SU-DHL-6 (cell line): ENCODE measurements at regions not wholly inside any gene's neighbourhood (a gene's known extent, or its start where the extent isn't known, plus 50 kb on each side); places are given as distances from the start of the nearest gene placed in this dataset.
A peak's percentile ranks its signal among the peaks of the same experiment; 100 is the strongest.

Source experiments
- H2AFZ ChIP-seq: fragments of 200-600 bp; sonication (generic); 2 replicates; pipeline ENCODE4 v1.6.1; 2014; ENCODE audit warnings: low read depth, mild to moderate bottlenecking, moderate library complexity, mixed read lengths, antibody characterized with exemption, low read length; ENCODE audit not compliant: severe bottlenecking
- H3F3A ChIP-seq: fragments of 200-600 bp; shearing (Covaris generic); 2 replicates; pipeline ENCODE4 v1.6.0; 2016; ENCODE audit warnings: antibody characterized with exemption, mild to moderate bottlenecking; ENCODE audit not compliant: insufficient read depth
- H3K27ac ChIP-seq: fragments of 200-600 bp; sonication (generic); 2 replicates; pipeline ENCODE4 v1.5.1; 2016; ENCODE audit warnings: low read depth, mild to moderate bottlenecking, low read length, moderate library complexity, mixed read lengths
- H3K27me3 ChIP-seq: fragments of 200-600 bp; sonication (generic), shearing (Covaris generic); 2 replicates; pipeline ENCODE4 v1.6.0; 2014; ENCODE audit warnings: mild to moderate bottlenecking, low read length
- H3K36me3 ChIP-seq: fragments of 200-600 bp; sonication (generic); 2 replicates; pipeline ENCODE4 v1.6.1; 2014; ENCODE audit warnings: mild to moderate bottlenecking, low read length, mixed read lengths
- H3K4me2 ChIP-seq: fragments of 300-600, 200-600 bp; shearing (Covaris generic), sonication (generic); 2 replicates; pipeline ENCODE4 v1.6.0; 2014; ENCODE audit warnings: low read length, low read depth, mild to moderate bottlenecking; ENCODE audit not compliant: poor library complexity, severe bottlenecking
- H3K4me3 ChIP-seq: fragments of 200-600 bp; sonication (generic); 2 replicates; pipeline ENCODE4 v1.5.1; 2014; ENCODE audit warnings: antibody characterized with exemption, low read length, mild to moderate bottlenecking, mixed read lengths; ENCODE audit not compliant: insufficient read depth, poor library complexity, severe bottlenecking
- H3K79me2 ChIP-seq: fragments of 200-600 bp; sonication (generic); 2 replicates; pipeline ENCODE4 v1.6.1; 2014; ENCODE audit warnings: mild to moderate bottlenecking, low read length, moderate library complexity; ENCODE audit not compliant: insufficient read depth
- H3K9ac ChIP-seq: fragments of 200-600 bp; sonication (generic); 2 replicates; pipeline ENCODE4 v1.7.0; 2014; ENCODE audit warnings: mild to moderate bottlenecking, low read length
- H3K9me2 ChIP-seq: fragments of 200-600 bp; sonication (generic); replicated peaks from 2 replicates; pipeline ENCODE4 v1.6.1; 2014; ENCODE audit warnings: low read length; ENCODE audit not compliant: insufficient read depth
- H3K9me3 ChIP-seq: fragments of 200-600 bp; sonication (generic); 2 replicates; pipeline ENCODE4 v1.6.1; 2014; ENCODE audit warnings: low read length, mixed read lengths; ENCODE audit not compliant: insufficient read depth
- H4K20me1 ChIP-seq: fragments of 200-600 bp; sonication (generic); 2 replicates; pipeline ENCODE4 v1.6.1; 2014; ENCODE audit warnings: low read depth, mild to moderate bottlenecking, antibody characterized with exemption, low read length, moderate library complexity, mixed read lengths
- CTCF ChIP-seq: fragments of 200-600 bp; sonication (generic); IDR thresholded peaks from one replicate; pipeline ENCODE4 v1.5.1; 2017; ENCODE audit warnings: antibody characterized with exemption, mild to moderate bottlenecking, low read length, moderate library complexity; ENCODE audit not compliant: insufficient read depth, poor library complexity, severe bottlenecking
- EZH2phosphoT487 ChIP-seq: fragments of 200-600 bp; sonication (generic), shearing (Covaris generic); conservative IDR thresholded peaks from 2 replicates; pipeline ENCODE4 v1.6.1; 2018; ENCODE audit warnings: mild to moderate bottlenecking, antibody characterized with exemption, low read length, moderate library complexity, mixed read lengths

GRCh38 chr6:82712826-82713225, 349.2 kb downstream of the TPBG start:
- peak; percentile 21 for TF ChIP-seq CTCF
- TF ChIP-seq EZH2phosphoT487: no peak
- Histone ChIP-seq H3F3A (no peaks in the 10 kb centered on the region), H3K36me3 (no peaks in the 10 kb centered on the region), H3K9me2 (no peaks in the 10 kb centered on the region), H3K27ac (no peak overlapping the region), H3K9ac (no peak overlapping the region), H4K20me1 (no peaks in the 10 kb centered on the region), H2AFZ (no peak overlapping the region), H3K9me3 (no peaks in the 10 kb centered on the region), H3K27me3 (no peaks in the 10 kb centered on the region), H3K4me3 (no peak overlapping the region), H3K79me2 (no peaks in the 10 kb centered on the region), H3K4me2 (no peak overlapping the region)

GRCh38 chr6:82720992-82721391, 344.6 kb downstream of the UBE3D start:
- Histone ChIP-seq H3F3A (no peaks in the 10 kb centered on the region), H3K4me2 (no peak overlapping the region), H3K79me2 (no peaks in the 10 kb centered on the region), H3K9ac (no peak overlapping the region), H3K9me3 (no peaks in the 10 kb centered on the region), H3K4me3 (no peak overlapping the region), H3K27me3 (no peaks in the 10 kb centered on the region), H3K27ac (no peak overlapping the region), H3K36me3 (no peaks in the 10 kb centered on the region), H4K20me1 (no peaks in the 10 kb centered on the region), H2AFZ (no peak overlapping the region), H3K9me2 (no peaks in the 10 kb centered on the region)
- TF ChIP-seq CTCF (no peak), EZH2phosphoT487 (no peak)

- H2AFZ ChIP-seq: no peak overlapping the region
- H3K4me2 ChIP-seq: no peak overlapping the region
- no peaks in the 10 kb centered on the region for H3F3A ChIP-seq
- no peaks in the 10 kb centered on the region for H3K27me3 ChIP-seq
- H3K36me3 ChIP-seq: no peaks in the 10 kb centered on the region
- no peaks in the 10 kb centered on the region for H3K79me2 ChIP-seq
- H4K20me1 ChIP-seq: no peaks in the 10 kb centered on the region
- H3K9me2 ChIP-seq: no peaks in the 10 kb centered on the region
- TF ChIP-seq CTCF (no peak), EZH2phosphoT487 (no peak)
- no peak overlapping the region for H3K9ac ChIP-seq
- no peak overlapping the region for H3K27ac ChIP-seq
- no peaks in the 10 kb centered on the region for H3K9me3 ChIP-seq
- H3K4me3 ChIP-seq: no peak overlapping the region
These were observed 329.9 kb downstream of the UBE3D start for GRCh38 chr6:82735790-82736189.

GRCh38 chr6:82737965-82738364, 327.7 kb downstream of the UBE3D start:
- H3K9me2 ChIP-seq: no peaks in the 10 kb centered on the region
- H2AFZ ChIP-seq: no peak overlapping the region
- H3K36me3 ChIP-seq: no peaks in the 10 kb centered on the region
- H4K20me1 ChIP-seq: no peaks in the 10 kb centered on the region
- no peak overlapping the region for H3K4me2 ChIP-seq
- TF ChIP-seq EZH2phosphoT487 (no peak), CTCF (no peak)
- H3K27me3 ChIP-seq: no peaks in the 10 kb centered on the region
- no peaks in the 10 kb centered on the region for H3F3A ChIP-seq
- no peak overlapping the region for H3K4me3 ChIP-seq
- H3K9ac ChIP-seq: no peak overlapping the region
- H3K27ac ChIP-seq: no peak overlapping the region
- no peaks in the 10 kb centered on the region for H3K79me2 ChIP-seq
- H3K9me3 ChIP-seq: no peaks in the 10 kb centered on the region
